Kidney (tissue), 13 donors: ENCODE measurements at regions not wholly inside any gene's neighbourhood (a gene's known extent, or its start where the extent isn't known, plus 50 kb on each side); places are given as distances from the start of the nearest gene placed in this dataset.

Experiments used
- DNase-seq, 5 donors: peaks; one replicate each; pipeline ENCODE4 v3.0.0-alpha.2; 2013 to 2020
- FAIRE-seq: peaks from 2 replicates; lab custom pipeline; 2012; peaks lifted over from hg19 to GRCh38; lab: Jason Lieb, UNC
- H3K27ac ChIP-seq, 2 donors: one replicate each; pipeline ENCODE4 v1.7.0; 2013; ENCODE audit warnings: low read depth in 2 of 2, low read length in 2 of 2, inconsistent platforms in 1 of 2
- H3K27me3 ChIP-seq: one replicate; pipeline ENCODE4 v1.7.1; 2013; ENCODE audit warnings: low read length, inconsistent platforms; ENCODE audit not compliant: control insufficient read depth, insufficient read depth
- H3K36me3 ChIP-seq, 3 donors: one replicate each; pipeline versions ENCODE4 v1.7.0 to v1.7.1; 2013; ENCODE audit warnings: low read length in 3 of 3, control low read depth in 1 of 3, inconsistent platforms in 1 of 3; ENCODE audit not compliant: insufficient read depth in 3 of 3, control insufficient read depth in 2 of 3
- H3K4me1 ChIP-seq, 3 donors: one replicate each; pipeline versions ENCODE4 v1.7.0 to v1.7.1; 2013; ENCODE audit warnings: low read length in 3 of 3, inconsistent platforms in 1 of 3, low read depth in 1 of 3; ENCODE audit not compliant: control insufficient read depth in 2 of 3, insufficient read depth in 2 of 3
- H3K4me3 ChIP-seq, 3 donors: one replicate each; pipeline versions ENCODE4 v1.7.0 to v1.8.1; 2013; ENCODE audit warnings: low read length in 3 of 3, control low read depth in 1 of 3, inconsistent platforms in 1 of 3
- H3K9ac ChIP-seq, 3 donors: one replicate each; pipeline versions ENCODE4 v1.7.0 to v1.7.1; 2013; ENCODE audit warnings: low read length in 3 of 3, control low read depth in 1 of 3, inconsistent platforms in 1 of 3
- H3K9me3 ChIP-seq, 3 donors: one replicate each; pipeline versions ENCODE4 v1.7.0 to v1.7.1; 2013; ENCODE audit warnings: low read length in 3 of 3, control low read depth in 1 of 3, inconsistent platforms in 1 of 3; ENCODE audit not compliant: control insufficient read depth in 2 of 3, insufficient read depth in 1 of 3
- intact Hi-C: fragments of 100-400 bp; cut with DNase I; formaldehyde crosslinking; loops from one replicate; pipeline ENCODE4 v1.11.1; 2022
- TF ChIP-seq, protein P1 (sequence below): IDR thresholded peaks from 3 replicates; pipeline ENCODE4 v1.5.1; 2012; ENCODE audit warnings: mild to moderate bottlenecking, moderate library complexity, borderline replicate concordance; ENCODE audit not compliant: insufficient read depth; ENCODE audit errors: extremely low read depth
- donor health status: control.
- donor health status: control.
- donor health status: control.
- donor health status: control.
- donor health status: control.
- donor health status: DM: yes; HTN: yes; CAD: no.
- donor health status: Normal renal cell carcinoma (clear cell type).

DNA sequence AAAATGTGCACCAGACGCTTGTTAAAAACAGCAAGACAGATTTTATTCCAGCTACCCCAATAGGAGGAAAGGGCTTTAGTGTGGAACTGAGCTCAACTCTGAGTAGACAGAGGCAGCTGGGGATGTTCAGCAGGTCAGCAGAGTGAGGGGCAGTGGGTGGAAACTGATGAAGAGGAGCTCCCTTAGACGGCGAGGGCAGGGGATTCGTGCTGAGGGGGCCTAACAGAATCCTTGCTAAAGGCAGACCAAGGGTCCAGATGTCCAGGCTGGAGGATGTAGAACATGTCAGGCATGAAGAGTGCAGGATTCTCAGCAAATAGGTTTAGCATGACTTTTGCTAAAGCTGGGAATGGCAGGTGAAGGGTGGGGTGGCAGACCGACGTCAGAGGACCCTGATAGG lies 71.9 kb upstream of the OLFM1 start:
- DNase-seq (peak in 1 of 5 donors; percentile 49), FAIRE-seq (no peak)
- Histone ChIP-seq H3K36me3 (no peaks in the 10 kb centered on the region), H3K9me3 (no peaks in the 10 kb centered on the region), H3K4me3 (no peak overlapping the region), H3K4me1 (no peaks in the 10 kb centered on the region), H3K27ac (no peak overlapping the region), H3K9ac (no peak overlapping the region), H3K27me3 (no peaks in the 10 kb centered on the region)
- intact Hi-C loops = no loop called here
- TF ChIP-seq, protein P1, sequence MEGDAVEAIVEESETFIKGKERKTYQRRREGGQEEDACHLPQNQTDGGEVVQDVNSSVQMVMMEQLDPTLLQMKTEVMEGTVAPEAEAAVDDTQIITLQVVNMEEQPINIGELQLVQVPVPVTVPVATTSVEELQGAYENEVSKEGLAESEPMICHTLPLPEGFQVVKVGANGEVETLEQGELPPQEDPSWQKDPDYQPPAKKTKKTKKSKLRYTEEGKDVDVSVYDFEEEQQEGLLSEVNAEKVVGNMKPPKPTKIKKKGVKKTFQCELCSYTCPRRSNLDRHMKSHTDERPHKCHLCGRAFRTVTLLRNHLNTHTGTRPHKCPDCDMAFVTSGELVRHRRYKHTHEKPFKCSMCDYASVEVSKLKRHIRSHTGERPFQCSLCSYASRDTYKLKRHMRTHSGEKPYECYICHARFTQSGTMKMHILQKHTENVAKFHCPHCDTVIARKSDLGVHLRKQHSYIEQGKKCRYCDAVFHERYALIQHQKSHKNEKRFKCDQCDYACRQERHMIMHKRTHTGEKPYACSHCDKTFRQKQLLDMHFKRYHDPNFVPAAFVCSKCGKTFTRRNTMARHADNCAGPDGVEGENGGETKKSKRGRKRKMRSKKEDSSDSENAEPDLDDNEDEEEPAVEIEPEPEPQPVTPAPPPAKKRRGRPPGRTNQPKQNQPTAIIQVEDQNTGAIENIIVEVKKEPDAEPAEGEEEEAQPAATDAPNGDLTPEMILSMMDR = no peak

DNA sequence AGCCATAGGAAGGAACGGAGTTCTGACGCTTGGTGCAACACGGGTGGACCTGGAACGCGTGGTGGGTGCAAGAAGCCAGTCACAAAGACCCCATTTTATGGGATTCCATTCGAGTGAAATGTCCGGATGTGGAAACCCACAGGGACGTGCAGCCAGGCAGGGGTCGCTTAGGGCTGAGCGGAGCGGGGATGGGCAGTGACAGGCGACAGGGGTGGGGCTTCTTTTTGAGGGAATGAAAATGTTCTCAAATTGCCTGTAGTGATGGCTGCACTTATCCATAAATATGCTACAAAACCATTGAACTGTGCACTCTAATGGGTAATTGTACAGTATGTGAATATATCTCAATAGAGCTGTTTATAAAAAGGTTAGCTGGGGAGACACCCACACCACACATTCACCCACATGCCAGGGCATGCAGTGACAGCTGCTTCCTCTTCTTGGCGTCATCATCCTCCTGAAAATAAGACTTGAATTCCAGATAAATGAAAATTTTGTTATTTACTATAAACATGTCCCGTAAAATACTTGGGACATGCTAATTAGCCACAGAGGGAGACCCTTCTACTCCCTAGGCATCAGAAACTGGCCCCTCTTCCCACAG lies 71.3 kb upstream of the OLFM1 start:
- H3K9me3 ChIP-seq = no peaks in the 10 kb centered on the region
- TF ChIP-seq, protein P1 = no peak
- no peak for FAIRE-seq
- intact Hi-C loops = no loop called here
- no peaks in the 10 kb centered on the region for H3K4me1 ChIP-seq
- no peaks in the 10 kb centered on the region for H3K27me3 ChIP-seq
- H3K4me3 ChIP-seq = no peak overlapping the region
- H3K36me3 ChIP-seq = no peaks in the 10 kb centered on the region
- DNase-seq = peak in 1 of 5 donors; percentile 38
- no peak overlapping the region for H3K9ac ChIP-seq
- no peak overlapping the region for H3K27ac ChIP-seq

DNA sequence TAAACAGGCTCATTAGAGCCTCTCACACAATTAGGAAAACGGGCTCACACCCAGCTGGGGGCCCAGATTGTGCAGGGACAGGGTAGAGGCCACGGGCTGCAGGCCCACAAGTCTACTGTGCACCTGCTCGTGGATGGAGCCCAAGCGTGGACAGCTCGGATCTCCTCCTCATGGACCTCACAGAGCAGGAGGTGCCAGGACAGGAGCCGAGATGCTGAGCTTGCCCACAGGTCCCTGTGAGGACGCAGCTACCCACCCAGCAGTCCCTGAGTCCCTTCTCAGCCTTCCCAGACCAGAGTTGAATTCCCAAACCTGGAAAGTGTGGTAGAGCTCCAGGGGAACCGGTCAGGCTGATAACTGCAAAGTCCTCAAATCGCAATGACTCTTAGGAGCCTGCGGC lies 70.6 kb upstream of the OLFM1 start:
- Histone ChIP-seq H3K9ac (no peak overlapping the region), H3K4me3 (no peak overlapping the region), H3K4me1 (no peaks in the 10 kb centered on the region), H3K27me3 (no peaks in the 10 kb centered on the region), H3K9me3 (no peaks in the 10 kb centered on the region), H3K36me3 (no peaks in the 10 kb centered on the region), H3K27ac (no peak overlapping the region)
- intact Hi-C loops = no loop called here
- DNase-seq (peak in 1 of 5 donors; percentile 50), FAIRE-seq (no peak)
- TF ChIP-seq, protein P1 = no peak

DNA sequence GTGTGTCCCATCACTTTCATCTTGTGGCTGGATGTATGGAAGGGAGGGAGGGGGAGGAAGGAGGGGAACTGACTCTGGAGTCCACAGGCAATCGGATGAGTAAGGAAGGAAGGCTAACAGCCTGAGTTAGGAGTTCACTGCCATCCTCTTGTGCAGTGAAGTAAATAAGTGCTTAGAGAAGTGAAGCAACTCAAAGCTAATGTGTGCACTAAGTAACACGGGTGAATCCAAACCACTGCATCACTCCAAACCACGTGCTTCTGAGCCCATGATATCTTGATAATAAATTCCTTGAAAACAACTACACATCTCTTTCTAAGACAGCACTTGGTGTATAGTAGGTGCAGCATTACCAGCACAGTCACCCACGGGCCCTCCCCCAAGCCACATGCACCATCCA lies 69.6 kb upstream of the OLFM1 start:
- Histone ChIP-seq H3K36me3 (no peaks in the 10 kb centered on the region), H3K27me3 (no peaks in the 10 kb centered on the region), H3K9me3 (no peaks in the 10 kb centered on the region), H3K4me3 (no peak overlapping the region), H3K4me1 (no peaks in the 10 kb centered on the region), H3K9ac (no peak overlapping the region), H3K27ac (no peak overlapping the region)
- FAIRE-seq = no peak
- DNase-seq = no peak
- intact Hi-C loops = no loop called here
- TF ChIP-seq, protein P1 = no peak
